CD4-positive, alpha-beta T cell treated with Interleukin-2 at 100 ng/mL for 4 hours (primary cell): ENCODE measurements at regions not wholly inside any gene's neighbourhood (a gene's known extent, or its start where the extent isn't known, plus 50 kb on each side); places are given as distances from the start of the nearest gene placed in this dataset.

ENCODE experiments used
- DNase-seq: peaks from one replicate; pipeline ENCODE4 v3.0.0-alpha.2; 2020; ENCODE audit warnings: low spot score

DNA sequence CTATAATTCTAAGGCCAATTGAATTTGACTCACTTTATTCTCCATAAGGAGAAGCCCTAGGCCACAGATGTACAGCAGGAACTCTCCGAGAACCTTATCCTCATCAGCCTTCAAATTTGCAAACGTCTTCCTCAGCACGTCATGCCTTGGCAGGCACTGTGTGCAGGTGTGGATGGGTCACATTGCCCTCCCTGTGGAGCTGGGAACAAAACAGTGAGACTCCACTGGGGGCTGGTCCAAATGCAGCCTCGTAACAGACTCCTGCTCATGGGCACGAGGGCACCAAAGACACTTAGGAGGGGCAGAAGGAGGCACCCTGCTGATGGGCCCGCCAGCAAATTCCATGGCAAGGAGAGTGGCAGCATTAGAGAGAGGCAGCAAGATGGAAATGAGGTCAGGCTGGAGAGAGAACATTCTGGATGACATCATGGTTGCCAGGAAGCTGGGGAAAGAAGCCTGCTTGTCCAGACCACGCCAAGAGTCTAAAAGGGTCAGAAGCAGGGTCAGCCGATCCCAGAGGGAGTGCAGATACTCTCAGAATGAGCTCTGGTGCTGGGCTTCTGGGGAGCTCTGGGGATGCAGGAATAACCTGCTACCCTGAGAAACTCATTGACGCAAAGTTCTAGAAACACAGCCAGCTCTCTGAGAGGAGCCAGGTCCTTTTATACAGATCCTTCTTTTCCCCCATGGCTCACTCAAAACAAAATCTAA, 242.2 kb downstream of the B3GLCT start:
- DNase-seq = no peak

- no peak for DNase-seq
Measured at GRCh38 chr13:31442571-31442970, 242.8 kb downstream of the B3GLCT start.

- DNase-seq = no peak
Measured at GRCh38 chr13:31444266-31444856, 244.6 kb downstream of the B3GLCT start.

DNA sequence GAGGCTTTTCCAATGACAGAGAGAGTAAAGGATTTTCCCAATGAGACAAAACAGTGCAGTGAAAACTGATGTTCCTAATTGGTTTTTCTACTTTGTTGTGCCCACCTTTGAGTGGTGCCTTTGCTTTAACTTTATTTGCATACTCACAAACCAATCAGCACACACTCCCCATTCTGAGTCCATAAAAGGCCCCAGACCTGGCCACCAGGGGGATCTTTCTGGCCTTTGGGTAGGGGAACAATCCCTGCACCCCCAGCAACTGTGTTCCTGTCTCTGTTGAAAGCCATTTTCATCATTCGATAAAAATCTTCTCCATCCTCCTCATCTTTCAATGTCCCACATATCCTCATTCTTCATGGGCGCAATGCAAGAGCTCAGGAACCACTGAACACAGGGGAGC, 252.8 kb downstream of the B3GLCT start:
- DNase-seq = no peak

DNA sequence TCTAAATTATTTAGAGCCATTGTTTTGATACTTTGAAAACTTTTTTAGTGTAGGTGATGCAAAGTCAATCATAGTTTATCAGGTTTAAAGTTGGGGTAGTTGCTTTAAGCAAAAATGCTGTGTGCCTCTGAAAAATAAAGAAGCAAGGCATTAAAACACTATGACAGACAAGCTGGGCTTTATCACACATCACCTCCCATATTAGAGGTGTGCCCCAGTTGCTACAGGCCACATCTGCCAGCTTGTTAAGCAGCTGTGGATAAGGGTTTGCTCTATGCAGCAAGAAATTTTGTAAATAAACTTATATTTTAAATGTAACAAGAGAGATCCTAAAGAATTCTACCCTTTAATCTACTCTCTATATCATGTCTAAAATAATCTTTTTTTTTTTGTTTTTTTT, 255.8 kb downstream of the B3GLCT start:
- no peak for DNase-seq

DNA sequence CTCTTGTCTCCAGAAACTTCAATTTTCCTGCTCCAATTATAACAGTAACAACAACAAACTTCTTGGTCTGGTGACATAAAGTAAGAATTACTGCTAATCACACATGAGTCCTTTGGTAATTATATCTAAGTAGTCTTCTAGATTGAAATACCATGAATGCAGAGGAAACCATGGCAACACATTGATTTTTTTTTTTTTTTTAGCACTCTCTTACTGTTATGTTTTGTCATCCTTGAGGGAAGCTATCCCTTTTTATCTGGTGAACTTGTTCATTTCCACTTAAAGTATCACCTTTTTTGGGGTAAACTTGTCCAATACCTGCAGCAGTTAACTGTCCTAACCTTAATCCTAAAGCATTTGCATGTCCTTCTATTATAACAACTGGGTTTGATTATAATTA, 256.3 kb downstream of the B3GLCT start:
- no peak for DNase-seq

DNA sequence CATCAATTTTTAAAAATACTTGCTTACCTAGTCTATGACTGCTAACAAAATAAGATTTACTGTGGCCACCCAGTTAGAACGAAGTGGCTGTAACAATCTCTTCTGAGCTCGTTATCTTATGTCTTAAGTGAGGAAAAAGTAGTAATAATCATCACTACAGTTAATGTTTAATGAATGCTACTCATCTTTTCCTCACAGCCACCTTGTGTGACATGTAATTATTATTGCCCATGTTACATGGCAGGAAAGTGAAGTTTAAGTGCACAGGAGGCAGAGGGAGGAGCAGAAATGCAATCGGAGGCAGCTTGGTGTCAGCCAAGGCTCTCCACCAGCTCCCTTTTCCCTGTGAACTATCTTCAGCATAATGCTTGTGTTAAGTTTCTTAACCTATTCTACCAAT, 260.3 kb downstream of the B3GLCT start:
- DNase-seq = no peak

GRCh38 chr13:31461923-31462322, 262.1 kb downstream of the B3GLCT start:
- DNase-seq = no peak

GRCh38 chr13:31462766-31463165, 263.0 kb downstream of the B3GLCT start:
- DNase-seq = no peak

- DNase-seq = no peak
Measured at GRCh38 chr13:31468114-31468902, 268.5 kb downstream of the B3GLCT start.

- DNase-seq = no peak
Measured at GRCh38 chr13:31469377-31469776, 269.6 kb downstream of the B3GLCT start.

GRCh38 chr13:31476266-31476665, 263.1 kb upstream of the RXFP2 start:
- no peak for DNase-seq

DNA sequence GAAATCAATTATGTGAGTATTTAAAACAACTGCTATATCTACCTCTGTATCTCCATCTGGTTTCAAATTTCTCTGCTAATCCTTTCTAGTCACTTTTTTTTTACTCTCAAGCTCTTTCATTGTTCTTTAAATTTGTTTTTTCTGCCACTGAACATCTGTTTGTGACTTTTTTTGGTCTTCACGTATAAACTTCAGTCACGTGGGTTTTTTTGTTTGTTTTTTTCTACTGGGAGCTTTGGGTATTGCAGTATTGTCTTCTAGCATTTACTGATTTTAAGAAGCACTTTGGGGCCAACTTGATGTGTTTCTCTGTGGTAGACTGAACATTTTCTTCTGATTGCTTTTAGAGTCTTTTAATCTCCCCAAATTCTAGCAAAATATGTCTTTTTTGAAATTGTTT, 262.6 kb upstream of the RXFP2 start:
- DNase-seq = no peak

DNA sequence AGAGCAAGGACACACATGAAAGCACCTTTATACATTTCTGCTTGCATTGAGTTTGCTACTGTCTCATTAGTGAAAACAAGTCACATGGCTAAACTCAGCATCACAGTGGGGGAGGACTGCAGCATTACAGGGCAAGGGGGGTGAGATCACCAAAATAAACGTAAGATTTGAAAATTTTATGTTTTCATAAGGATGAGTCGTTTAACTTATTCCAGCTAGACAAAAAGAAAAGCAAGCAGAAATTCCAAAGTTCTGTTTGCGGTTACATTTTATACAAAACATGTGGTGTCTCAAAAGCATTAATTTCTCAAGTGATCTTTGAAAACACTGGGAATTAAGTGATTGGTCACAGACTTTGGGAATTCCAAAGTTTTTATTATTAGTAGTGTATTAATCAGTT, 261.4 kb upstream of the RXFP2 start:
- no peak for DNase-seq

DNA sequence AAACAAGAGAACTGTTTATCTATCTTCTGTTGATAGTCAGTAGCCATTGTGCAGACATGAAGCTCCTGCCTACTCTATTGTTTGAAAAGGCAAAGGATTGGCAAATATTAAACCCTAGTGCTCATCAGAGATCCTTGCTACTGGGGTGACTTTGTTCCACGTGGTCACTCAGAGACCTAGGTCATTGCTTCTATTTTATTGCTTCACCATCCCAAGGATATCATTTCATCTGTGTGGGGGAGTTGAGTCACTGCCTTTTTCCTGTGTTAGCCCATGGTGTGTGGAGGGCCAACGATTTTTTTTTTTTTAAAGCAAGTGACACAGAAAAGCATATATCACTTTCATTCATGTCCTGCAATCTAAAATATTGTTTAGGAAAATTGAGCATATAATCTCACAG, 254.1 kb upstream of the RXFP2 start:
- DNase-seq = no peak

GRCh38 chr13:31485651-31486051, 253.7 kb upstream of the RXFP2 start:
- no peak for DNase-seq

- no peak for DNase-seq
Measured at GRCh38 chr13:31495336-31495735, 244.0 kb upstream of the RXFP2 start.

- no peak for DNase-seq
Measured at GRCh38 chr13:31499274-31499673, 240.1 kb upstream of the RXFP2 start.

DNA sequence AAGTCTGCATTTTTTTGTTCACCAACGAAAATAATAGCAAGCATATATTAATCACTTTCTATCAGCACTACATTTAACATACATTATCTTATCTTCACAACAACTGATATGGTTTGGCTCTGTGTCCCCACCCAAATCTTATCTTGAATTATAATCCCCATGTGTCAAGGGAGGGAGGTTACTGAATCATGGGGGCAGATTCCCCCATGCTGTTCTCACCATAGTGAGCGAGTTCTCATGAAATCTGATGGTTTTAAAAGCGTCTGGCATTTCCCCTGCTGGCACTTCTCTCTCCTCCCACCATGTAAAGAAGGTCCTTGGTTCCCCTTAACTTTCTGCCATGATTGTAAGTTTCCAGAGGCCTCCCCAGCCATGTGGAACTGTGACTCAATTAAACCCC, 235.7 kb upstream of the RXFP2 start:
- no peak for DNase-seq

GRCh38 chr13:31504918-31505317, 234.4 kb upstream of the RXFP2 start:
- DNase-seq = no peak

GRCh38 chr13:31512331-31512730, 227.0 kb upstream of the RXFP2 start:
- no peak for DNase-seq

GRCh38 chr13:31514932-31515331, 224.4 kb upstream of the RXFP2 start:
- DNase-seq = no peak

GRCh38 chr13:31515427-31515826, 223.9 kb upstream of the RXFP2 start:
- DNase-seq = no peak
